Esophagus squamous epithelium (tissue), 4 donors: ENCODE measurements at regions not wholly inside any gene's neighbourhood (a gene's known extent, or its start where the extent isn't known, plus 50 kb on each side); places are given as distances from the start of the nearest gene placed in this dataset.

Experiments
- CTCF ChIP-seq, 6 experiments: fragments of 450-650 bp in 4 of 6; fragments of 200-600 bp in 2 of 6; sonication (generic) in 2 of 6; IDR thresholded peaks; one replicate each; pipeline ENCODE4 v1.5.1; 2016 to 2019; ENCODE audit warnings: antibody characterized with exemption in 6 of 6, mild to moderate bottlenecking in 4 of 6, moderate library complexity in 4 of 6
- POLR2A ChIP-seq, 4 donors: fragments of 450-650 bp; IDR thresholded peaks; one replicate each; pipeline ENCODE4 v1.6.1; 2017; ENCODE audit warnings: antibody characterized with exemption in 4 of 4, mild to moderate bottlenecking in 4 of 4, moderate library complexity in 3 of 4

GRCh38 chr3:176208283-176208682, 989.0 kb downstream of the TBL1XR1 start:
- TF ChIP-seq CTCF (IDR thresholded peaks at IDR 0.05) (no peak), POLR2A (IDR thresholded peaks at IDR 0.05) (no peak)
